ENCODE measurements at regions not wholly inside any gene's neighbourhood (a gene's known extent, or its start where the extent isn't known, plus 50 kb on each side); places are given as distances from the start of the nearest gene placed in this dataset.

GRCh38 chr3:72490688-72491435 is 357.4 kb downstream of the SHQ1 start:
- no peak for DNase-seq

- DNase-seq, result no peak
Measured at GRCh38 chr3:72489901-72490300, 358.3 kb downstream of the SHQ1 start.

DNA sequence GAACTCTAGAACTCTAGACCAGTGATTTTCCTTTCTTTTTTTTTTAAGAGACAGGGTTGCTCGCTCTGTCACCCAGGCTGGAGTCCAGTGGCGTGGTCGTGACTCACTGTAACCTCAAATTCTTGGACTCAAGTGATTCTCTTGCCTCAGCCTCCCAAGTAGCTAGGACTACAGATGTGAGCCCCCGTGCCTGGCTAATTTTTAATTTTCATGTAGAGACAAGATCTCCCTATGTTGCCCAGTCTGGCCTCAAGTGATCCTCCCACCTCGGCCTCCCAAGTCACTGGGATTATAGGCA is 359.6 kb downstream of the SHQ1 start:
- no peak for DNase-seq

DNA sequence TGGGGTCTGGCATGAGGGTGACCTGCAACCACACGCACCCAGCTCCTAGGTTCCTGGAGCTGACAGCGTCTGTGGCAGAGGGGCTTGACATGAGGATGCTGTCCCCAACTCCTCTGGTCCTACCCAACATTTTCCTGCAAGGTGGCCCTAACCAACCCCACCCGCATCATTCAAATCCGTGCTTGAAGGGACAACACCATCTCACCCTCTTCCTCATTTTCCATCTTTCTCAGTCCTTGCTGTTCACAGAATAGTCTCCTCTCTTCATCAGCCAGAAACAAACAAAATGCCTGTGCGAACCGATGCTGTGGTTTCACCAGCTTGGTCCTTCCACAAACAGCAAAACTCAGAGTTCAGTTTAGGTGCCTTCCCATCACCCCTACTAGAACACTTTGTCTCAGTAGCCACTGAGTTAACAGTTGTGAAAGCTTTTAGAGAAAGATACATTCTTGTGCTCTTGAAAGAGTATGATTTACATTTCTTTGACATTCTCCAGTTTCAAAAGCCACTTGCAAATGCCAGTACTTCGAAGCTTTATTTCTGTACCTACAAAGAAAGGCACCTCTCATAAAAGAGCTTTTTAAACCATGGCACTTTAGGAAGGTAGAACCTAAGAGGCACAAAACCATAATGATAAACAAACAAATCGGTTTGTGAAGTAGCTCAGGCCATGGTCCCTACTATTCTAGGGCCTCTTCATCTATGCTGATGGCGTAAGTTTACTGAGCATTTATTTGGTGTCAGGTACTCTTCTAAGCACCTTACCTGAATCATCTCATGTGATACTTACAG is 360.1 kb downstream of the SHQ1 start:
- DNase-seq, result no peak

- DNase-seq, result peak in 2 of 3 donors; percentile 41 to 81
Measured at GRCh38 chr3:72487078-72487765, 361.0 kb downstream of the SHQ1 start.

DNA sequence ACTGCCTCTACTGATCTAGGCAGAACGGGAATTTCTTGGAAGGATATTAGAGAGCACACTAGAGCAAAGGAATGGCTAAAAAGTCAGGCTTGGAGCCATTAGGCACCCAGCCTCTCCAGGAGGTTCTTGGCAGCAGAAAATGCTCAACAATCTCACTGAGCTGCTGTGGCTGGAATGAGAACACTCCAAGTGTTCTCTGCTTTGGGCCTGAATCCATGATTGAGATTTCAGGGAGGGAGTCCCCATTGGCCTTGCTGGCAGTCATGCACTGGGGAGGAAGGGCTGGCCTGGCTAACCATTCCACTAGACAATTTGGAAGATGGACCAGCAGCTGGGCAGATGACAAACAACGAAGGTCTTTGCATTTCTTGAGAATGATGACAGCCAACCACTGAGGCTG is 362.6 kb downstream of the SHQ1 start:
- peak in 2 of 3 donors; percentile 48 to 77 for DNase-seq

DNA sequence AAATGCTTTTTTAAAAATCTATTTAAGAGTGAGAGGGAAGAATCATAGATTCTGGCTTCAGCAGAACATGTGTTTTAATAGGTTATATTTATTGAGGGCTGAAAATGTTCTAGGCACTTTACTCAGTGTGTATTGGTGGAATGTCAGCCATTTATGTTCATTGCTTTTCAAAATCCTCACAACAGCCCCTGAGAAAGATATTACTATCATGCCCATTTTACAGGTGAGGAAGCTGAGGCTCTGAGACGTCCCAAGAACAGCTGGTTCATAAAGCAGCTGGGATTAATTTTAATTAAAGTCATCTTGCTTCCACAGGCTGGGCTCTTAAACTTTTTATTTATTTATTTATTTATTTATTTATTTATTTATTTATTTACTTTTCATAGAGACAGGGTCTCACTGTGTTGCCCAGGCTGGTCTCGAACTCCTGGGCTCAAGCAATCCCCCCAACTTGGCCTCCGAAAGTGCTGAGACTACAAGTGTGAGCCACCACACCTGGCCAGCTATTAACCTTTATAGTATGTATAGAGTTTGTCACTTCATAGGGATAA is 364.6 kb downstream of the SHQ1 start:
- no peak for DNase-seq

- peak in 2 of 3 donors; percentile 27 to 52 for DNase-seq
Measured at GRCh38 chr3:72482589-72483321, 365.5 kb downstream of the SHQ1 start.

DNA sequence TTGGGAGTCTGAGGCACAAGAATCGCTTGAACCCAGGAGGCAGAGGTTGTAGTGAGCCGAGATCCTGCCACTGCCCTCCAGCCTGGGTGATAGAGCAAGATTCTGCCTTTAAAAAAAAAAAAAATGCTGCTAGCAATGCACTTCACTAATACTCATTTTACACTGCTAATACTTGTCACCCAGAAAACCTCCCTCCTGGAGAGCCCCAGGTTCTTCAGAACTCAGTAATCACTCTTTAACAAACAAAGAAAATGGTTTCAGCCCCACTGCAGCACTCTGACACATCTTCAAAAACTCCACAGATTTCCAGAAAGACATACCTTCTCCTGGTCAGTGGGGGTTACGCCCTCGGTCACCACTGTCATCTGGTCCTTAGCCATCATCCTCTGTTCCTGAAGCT is 366.7 kb downstream of the SHQ1 start:
- DNase-seq, result no peak

GRCh38 chr3:72480366-72480765 is 367.9 kb downstream of the SHQ1 start:
- no peak for DNase-seq

GRCh38 chr3:72479651-72480215 is 368.5 kb downstream of the SHQ1 start:
- DNase-seq, result no peak

DNA sequence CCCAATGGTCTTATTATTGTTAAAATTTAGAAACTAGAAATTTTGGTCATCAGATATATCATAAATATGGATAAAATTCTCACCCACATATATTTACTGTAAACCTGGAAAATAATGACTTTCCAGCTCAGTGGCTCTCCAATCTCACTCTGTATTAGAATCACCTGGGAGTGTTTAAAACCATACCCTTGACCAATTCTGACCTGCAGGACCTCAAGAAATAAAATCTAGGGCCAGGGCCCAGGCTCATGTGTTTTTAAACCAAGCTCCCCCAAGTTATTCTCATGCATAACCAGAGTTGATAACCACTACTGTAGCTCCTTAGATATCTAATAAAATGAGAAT is 372.1 kb downstream of the SHQ1 start:
- no peak for DNase-seq

DNA sequence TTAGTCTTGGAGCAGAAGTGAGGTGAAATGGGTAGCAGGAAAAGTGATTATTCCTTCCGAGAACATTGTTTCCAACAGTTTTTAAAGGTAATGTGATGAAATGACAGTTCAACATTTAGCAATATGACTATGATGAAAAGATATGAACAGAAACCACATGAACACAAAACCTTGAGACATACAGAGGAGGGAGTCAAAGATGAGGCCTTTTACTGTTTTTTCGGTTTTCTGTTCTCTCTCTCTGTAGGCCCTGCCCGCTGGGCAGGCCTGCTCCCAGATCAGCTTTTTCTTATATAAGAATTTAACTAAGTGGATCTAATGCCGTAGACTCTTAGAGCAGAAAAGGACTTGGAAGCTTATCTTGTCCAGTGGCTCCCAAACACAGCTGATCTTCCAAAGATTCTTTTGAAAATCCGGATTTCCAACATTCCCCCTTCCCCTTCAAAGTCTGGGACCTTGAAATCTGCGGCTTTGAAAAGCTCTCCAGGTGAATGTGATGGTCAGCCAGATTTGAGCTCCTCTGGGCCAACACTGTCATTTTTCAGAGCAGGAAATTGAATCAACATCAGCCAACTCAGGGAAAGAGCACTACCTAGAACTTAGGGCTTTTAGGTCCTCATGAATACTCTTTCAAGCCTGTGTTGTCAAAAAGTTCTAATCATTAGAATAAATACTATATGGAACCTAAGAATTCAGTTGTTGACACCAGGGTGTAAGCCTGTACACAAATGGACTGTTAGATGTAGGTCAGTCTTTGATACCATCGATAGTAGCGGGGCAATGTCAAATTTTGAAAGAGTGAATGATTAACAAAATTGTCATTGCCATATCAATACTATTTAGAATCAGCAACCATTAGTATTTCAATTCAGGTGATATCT is 372.7 kb downstream of the SHQ1 start:
- no peak for DNase-seq

DNA sequence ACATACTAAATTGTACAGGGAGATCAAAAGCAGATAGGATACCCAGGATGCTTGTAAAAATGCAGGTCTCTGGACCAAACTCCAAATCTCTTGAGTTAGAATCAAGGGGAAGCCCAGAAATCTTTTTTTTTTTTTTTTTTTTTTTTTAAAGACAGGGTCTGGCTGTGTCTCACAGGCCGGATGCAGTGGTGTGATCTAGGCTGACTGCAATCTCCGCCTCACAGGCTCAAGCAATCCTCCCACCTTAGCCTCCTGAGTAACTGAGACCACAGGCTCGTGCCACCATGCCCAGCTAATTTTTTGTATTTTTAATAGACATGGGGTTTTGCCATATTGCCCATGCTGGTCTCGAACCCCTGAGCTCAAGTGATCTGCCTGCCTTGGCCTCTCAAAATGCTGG is 373.5 kb downstream of the SHQ1 start:
- no peak for DNase-seq

GRCh38 chr3:72473156-72473555 is 375.1 kb downstream of the SHQ1 start:
- DNase-seq, result no peak

DNA sequence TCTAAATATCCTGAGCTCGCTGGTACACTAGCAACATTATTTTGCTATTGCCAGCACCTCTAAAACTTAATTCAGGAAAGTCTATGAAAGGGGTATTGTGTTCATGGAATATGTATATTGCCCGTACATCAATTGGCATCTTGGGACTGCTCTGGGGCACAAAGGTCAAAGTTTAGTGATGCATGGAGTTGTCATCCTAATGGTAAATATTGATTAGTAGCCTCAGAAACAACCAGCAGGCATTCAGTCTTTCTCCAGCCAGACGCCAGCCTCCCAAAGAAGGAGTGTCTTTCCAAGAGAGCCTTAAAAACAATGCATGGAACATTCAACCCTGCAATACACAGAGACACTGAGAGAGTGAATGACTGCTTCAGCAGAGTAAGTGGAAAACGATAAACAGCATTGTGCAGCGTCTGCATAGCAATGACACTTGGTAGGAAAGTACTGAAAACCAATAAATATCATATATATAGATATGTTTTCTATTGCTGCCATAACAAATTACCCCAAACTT is 377.3 kb downstream of the SHQ1 start:
- DNase-seq, result no peak

GRCh38 chr3:72465853-72466252 is 382.4 kb downstream of the SHQ1 start:
- no peak for DNase-seq

DNA sequence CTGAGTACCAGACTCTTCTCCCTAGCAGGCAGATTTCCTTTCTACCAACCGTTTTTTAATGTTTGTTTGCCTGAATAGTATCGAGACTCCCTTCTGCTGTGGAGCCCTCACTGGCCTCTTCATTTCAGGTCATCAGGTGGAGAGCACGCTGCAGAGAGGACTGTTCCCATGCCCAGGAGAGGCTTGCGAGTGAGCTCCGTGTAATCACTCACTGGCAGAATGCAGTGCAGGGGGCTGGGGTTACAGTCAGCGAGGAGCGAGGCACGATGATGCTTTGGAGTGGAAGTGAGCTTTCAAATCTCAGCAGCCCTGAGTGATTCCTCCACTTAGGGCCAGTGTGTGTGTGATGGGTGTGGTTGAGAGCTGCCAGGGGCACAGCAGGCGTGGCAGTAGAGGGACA is 385.2 kb downstream of the SHQ1 start:
- no peak for DNase-seq

DNA sequence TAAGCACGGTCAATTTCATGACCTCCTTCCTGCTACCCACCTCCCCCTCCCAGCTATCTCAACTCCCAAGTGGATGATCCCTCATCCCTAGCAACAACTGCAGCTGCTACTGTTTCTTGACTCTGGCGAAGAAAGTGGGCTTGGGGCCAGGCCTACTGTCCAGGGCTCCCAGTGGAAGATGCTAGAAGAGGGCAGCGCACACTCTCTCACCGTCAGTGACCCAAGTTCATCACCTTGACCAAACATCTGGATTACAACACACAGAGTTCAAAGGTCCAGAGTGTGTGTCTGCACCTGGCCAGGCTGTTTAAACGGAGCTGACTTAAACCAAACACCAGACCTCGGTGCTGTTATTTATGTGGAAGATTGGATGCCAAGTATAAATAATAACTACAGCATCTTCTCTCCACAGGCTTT is 385.6 kb downstream of the SHQ1 start:
- DNase-seq, result peak; percentile 71 to 91 (median 76)

GRCh38 chr3:72461787-72462186 is 386.5 kb downstream of the SHQ1 start:
- DNase-seq, result peak in 1 of 3 donors; percentile 35

Measured in muscle of back (tissue), 3 donors.